ENCODE measurements at regions not wholly inside any gene's neighbourhood (a gene's known extent, or its start where the extent isn't known, plus 50 kb on each side); places are given as distances from the start of the nearest gene placed in this dataset.
"Not testable (repeated sequence)": the region's sequence is repeated elsewhere in the genome, so short reads cannot be mapped to it uniquely, and the experiment has no call there.

- DNase-seq (ENCODE audit: extremely low read depth in 1 of 11, low read depth in 9 of 11, low spot score in 4 of 11), result peak in 2 of 11 donors; percentile 2 to 16
Measured at GRCh38 chr18:44280479-44280878, 400.2 kb upstream of the SETBP1 start.

- no peak for DNase-seq (ENCODE audit: extremely low read depth in 1 of 11, low read depth in 9 of 11, low spot score in 4 of 11)
Measured at GRCh38 chr18:44286049-44286448, 394.6 kb upstream of the SETBP1 start.

- no peak for DNase-seq (ENCODE audit: extremely low read depth in 1 of 11, low read depth in 9 of 11, low spot score in 4 of 11)
Measured at GRCh38 chr18:44290366-44290977, 390.2 kb upstream of the SETBP1 start.

GRCh38 chr18:44298566-44298965 lies 382.1 kb upstream of the SETBP1 start:
- DNase-seq (ENCODE audit: extremely low read depth in 1 of 11, low read depth in 9 of 11, low spot score in 4 of 11), result no peak

GRCh38 chr18:44309185-44309584 lies 371.5 kb upstream of the SETBP1 start:
- no peak for DNase-seq (ENCODE audit: extremely low read depth in 1 of 11, low read depth in 9 of 11, low spot score in 4 of 11)

- no peak for DNase-seq (ENCODE audit: extremely low read depth in 1 of 11, low read depth in 9 of 11, low spot score in 4 of 11)
Measured at GRCh38 chr18:44320619-44321460, 359.8 kb upstream of the SETBP1 start.

GRCh38 chr18:44321868-44322590 lies 358.7 kb upstream of the SETBP1 start:
- no peak for DNase-seq (ENCODE audit: extremely low read depth in 1 of 11, low read depth in 9 of 11, low spot score in 4 of 11)

- no peak for DNase-seq (ENCODE audit: extremely low read depth in 1 of 11, low read depth in 9 of 11, low spot score in 4 of 11)
Measured at GRCh38 chr18:44323125-44323524, 357.6 kb upstream of the SETBP1 start.

GRCh38 chr18:44324361-44324760 lies 356.3 kb upstream of the SETBP1 start:
- no peak for DNase-seq (ENCODE audit: extremely low read depth in 1 of 11, low read depth in 9 of 11, low spot score in 4 of 11)

- DNase-seq (ENCODE audit: extremely low read depth in 1 of 11, low read depth in 9 of 11, low spot score in 4 of 11), result peak in 10 of 11 donors; percentile 5 to 51 (median 26)
Measured at GRCh38 chr18:44325903-44326635, 354.6 kb upstream of the SETBP1 start.

- no peak for DNase-seq (ENCODE audit: extremely low read depth in 1 of 11, low read depth in 9 of 11, low spot score in 4 of 11)
Measured at GRCh38 chr18:44331656-44332570, 348.8 kb upstream of the SETBP1 start.

- no peak for DNase-seq (ENCODE audit: extremely low read depth in 1 of 11, low read depth in 9 of 11, low spot score in 4 of 11)
Measured at GRCh38 chr18:44341759-44342158, 338.9 kb upstream of the SETBP1 start.

GRCh38 chr18:44342162-44342561 lies 338.5 kb upstream of the SETBP1 start:
- DNase-seq (ENCODE audit: extremely low read depth in 1 of 11, low read depth in 9 of 11, low spot score in 4 of 11), result no peak

- no peak for DNase-seq (ENCODE audit: extremely low read depth in 1 of 11, low read depth in 9 of 11, low spot score in 4 of 11)
Measured at GRCh38 chr18:44342946-44343345, 337.7 kb upstream of the SETBP1 start.

- no peak for DNase-seq (ENCODE audit: extremely low read depth in 1 of 11, low read depth in 9 of 11, low spot score in 4 of 11)
Measured at GRCh38 chr18:44343570-44343969, 337.1 kb upstream of the SETBP1 start.

- no peak for DNase-seq (ENCODE audit: extremely low read depth in 1 of 11, low read depth in 9 of 11, low spot score in 4 of 11)
Measured at GRCh38 chr18:44356566-44357157, 324.0 kb upstream of the SETBP1 start.

- no peak for DNase-seq (ENCODE audit: extremely low read depth in 1 of 11, low read depth in 9 of 11, low spot score in 4 of 11)
Measured at GRCh38 chr18:44358402-44358801, 322.3 kb upstream of the SETBP1 start.

- DNase-seq (ENCODE audit: extremely low read depth in 1 of 11, low read depth in 9 of 11, low spot score in 4 of 11), result not testable (repeated sequence)
Measured at GRCh38 chr18:44359741-44360140, 320.9 kb upstream of the SETBP1 start.
